ENCODE measurements at regions not wholly inside any gene's neighbourhood (a gene's known extent, or its start where the extent isn't known, plus 50 kb on each side); places are given as distances from the start of the nearest gene placed in this dataset.

GRCh38 chr1:61569303-61569621 is 155.7 kb downstream of the TM2D1 start:
- TF ChIP-seq, protein P1, sequence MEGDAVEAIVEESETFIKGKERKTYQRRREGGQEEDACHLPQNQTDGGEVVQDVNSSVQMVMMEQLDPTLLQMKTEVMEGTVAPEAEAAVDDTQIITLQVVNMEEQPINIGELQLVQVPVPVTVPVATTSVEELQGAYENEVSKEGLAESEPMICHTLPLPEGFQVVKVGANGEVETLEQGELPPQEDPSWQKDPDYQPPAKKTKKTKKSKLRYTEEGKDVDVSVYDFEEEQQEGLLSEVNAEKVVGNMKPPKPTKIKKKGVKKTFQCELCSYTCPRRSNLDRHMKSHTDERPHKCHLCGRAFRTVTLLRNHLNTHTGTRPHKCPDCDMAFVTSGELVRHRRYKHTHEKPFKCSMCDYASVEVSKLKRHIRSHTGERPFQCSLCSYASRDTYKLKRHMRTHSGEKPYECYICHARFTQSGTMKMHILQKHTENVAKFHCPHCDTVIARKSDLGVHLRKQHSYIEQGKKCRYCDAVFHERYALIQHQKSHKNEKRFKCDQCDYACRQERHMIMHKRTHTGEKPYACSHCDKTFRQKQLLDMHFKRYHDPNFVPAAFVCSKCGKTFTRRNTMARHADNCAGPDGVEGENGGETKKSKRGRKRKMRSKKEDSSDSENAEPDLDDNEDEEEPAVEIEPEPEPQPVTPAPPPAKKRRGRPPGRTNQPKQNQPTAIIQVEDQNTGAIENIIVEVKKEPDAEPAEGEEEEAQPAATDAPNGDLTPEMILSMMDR (IDR thresholded peaks at IDR 0.05), result no peak
- no peak for TF ChIP-seq POLR2A (IDR thresholded peaks at IDR 0.05)
